Fibroblast of pulmonary artery (primary cell): ENCODE measurements at regions not wholly inside any gene's neighbourhood (a gene's known extent, or its start where the extent isn't known, plus 50 kb on each side); places are given as distances from the start of the nearest gene placed in this dataset.

ENCODE experiments used
- DNase-seq: peaks from one replicate; pipeline ENCODE4 v3.0.0-alpha.2; 2010; ENCODE audit warnings: low read depth
- H3K4me3 ChIP-seq: replicated peaks from 2 replicates; pipeline ENCODE4 v1.5.1; 2011; ENCODE audit warnings: low read depth, mild to moderate bottlenecking, control low read depth, low read length, moderate library complexity
- CTCF ChIP-seq: IDR thresholded peaks from 2 replicates; pipeline ENCODE4 v1.5.1; 2011; ENCODE audit warnings: mild to moderate bottlenecking, control low read depth, low read length, inconsistent platforms; ENCODE audit errors: missing control alignments

GRCh38 chr18:30469091-30469490 lies 573.5 kb downstream of the DSC3 start:
- no peak overlapping the region for H3K4me3 ChIP-seq
- TF ChIP-seq CTCF: no peak
- DNase-seq: no peak

GRCh38 chr18:30465096-30465495 lies 577.4 kb downstream of the DSC3 start:
- no peak for DNase-seq
- TF ChIP-seq CTCF: no peak
- no peak overlapping the region for H3K4me3 ChIP-seq

GRCh38 chr18:30457156-30457555 lies 585.4 kb downstream of the DSC3 start:
- H3K4me3 ChIP-seq: no peak overlapping the region
- no peak for TF ChIP-seq CTCF
- no peak for DNase-seq

- no peak for DNase-seq
- no peak overlapping the region for H3K4me3 ChIP-seq
- TF ChIP-seq CTCF: no peak
Measured at GRCh38 chr18:30455741-30456140, 586.8 kb downstream of the DSC3 start.

- no peak for TF ChIP-seq CTCF
- H3K4me3 ChIP-seq: no peak overlapping the region
- DNase-seq: no peak
Measured at GRCh38 chr18:30454920-30455319, 587.6 kb downstream of the DSC3 start.

GRCh38 chr18:30451981-30452380 lies 590.6 kb downstream of the DSC3 start:
- H3K4me3 ChIP-seq: no peak overlapping the region
- no peak for DNase-seq
- no peak for TF ChIP-seq CTCF

GRCh38 chr18:30450927-30451326 lies 591.6 kb downstream of the DSC3 start:
- H3K4me3 ChIP-seq: no peak overlapping the region
- no peak for TF ChIP-seq CTCF

More at GRCh38 chr18:30450927-30451326, 591.6 kb downstream of the DSC3 start:
- DNase-seq: no peak
